Lower lobe of right lung (tissue), 2 donors: ENCODE measurements at regions not wholly inside any gene's neighbourhood (a gene's known extent, or its start where the extent isn't known, plus 50 kb on each side); places are given as distances from the start of the nearest gene placed in this dataset.

ENCODE experiments used
- ATAC-seq, 2 donors: fragments of 200-7000 bp; cut with Tn5 transposase; one replicate each; pipeline ENCODE4 v1.9.1; 2020 to 2022; ENCODE audit warnings: mild to moderate bottlenecking in 2 of 2, moderate library complexity in 2 of 2
- DNase-seq: peaks from one replicate; pipeline ENCODE4 v3.0.0-alpha.2; 2020
- H3K27ac ChIP-seq: fragments of 200-600 bp; one replicate; pipeline ENCODE4 v1.8.0; 2022
- H3K27me3 ChIP-seq: fragments of 200-600 bp; one replicate; pipeline ENCODE4 v1.8.0; 2022; ENCODE audit warnings: low read depth
- H3K36me3 ChIP-seq: fragments of 200-600 bp; one replicate; pipeline ENCODE4 v1.8.0; 2022; ENCODE audit warnings: mild to moderate bottlenecking
- H3K4me1 ChIP-seq: fragments of 200-600 bp; one replicate; pipeline ENCODE4 v1.8.0; 2022
- H3K4me3 ChIP-seq: fragments of 200-600 bp; one replicate; pipeline ENCODE4 v1.8.0; 2022; ENCODE audit warnings: mild to moderate bottlenecking
- H3K9me3 ChIP-seq: fragments of 200-600 bp; one replicate; pipeline ENCODE4 v1.8.0; 2022
- CTCF ChIP-seq: fragments of 200-600 bp; IDR thresholded peaks from one replicate; pipeline ENCODE4 v1.8.0; 2022; ENCODE audit warnings: antibody characterized with exemption, mild to moderate bottlenecking
- intact Hi-C: fragments of 100-400 bp; cut with DNase I; formaldehyde crosslinking; loops from one replicate; pipeline ENCODE4 v1.11.0; 2022
- donor health status: DM: no; HTN: yes; CAD: no; lungs with severe emphysema.

- no peak overlapping the region for H3K4me3 ChIP-seq
- ATAC-seq (no peak), DNase-seq (no peak)
- no peaks in the 10 kb centered on the region for H3K4me1 ChIP-seq
- H3K27ac ChIP-seq = no peak overlapping the region
- no peaks in the 10 kb centered on the region for H3K9me3 ChIP-seq
- TF ChIP-seq CTCF = no peak
- intact Hi-C loops = no loop called here
- H3K36me3 ChIP-seq = no peaks in the 10 kb centered on the region
- H3K27me3 ChIP-seq = peaks cover 3% of the 10 kb centered on the region
Measured at GRCh38 chr11:115963156-115963555, 458.9 kb upstream of the CADM1 start.

GRCh38 chr11:115961159-115962003 is 457.2 kb upstream of the CADM1 start:
- Histone ChIP-seq H3K4me1 (no peaks in the 10 kb centered on the region), H3K9me3 (no peaks in the 10 kb centered on the region), H3K27ac (no peak overlapping the region), H3K27me3 (peaks cover 3% of the 10 kb centered on the region), H3K36me3 (no peaks in the 10 kb centered on the region), H3K4me3 (no peak overlapping the region)
- intact Hi-C loops = no loop called here
- no peak for TF ChIP-seq CTCF
- ATAC-seq = no peak
- DNase-seq = no peak

- no peak for TF ChIP-seq CTCF
- Histone ChIP-seq H3K4me1 (no peaks in the 10 kb centered on the region), H3K27me3 (peaks cover 3% of the 10 kb centered on the region), H3K4me3 (no peak overlapping the region), H3K27ac (no peak overlapping the region), H3K9me3 (no peaks in the 10 kb centered on the region), H3K36me3 (no peaks in the 10 kb centered on the region)
- intact Hi-C loops = no loop called here
- ATAC-seq (no peak), DNase-seq (no peak)
Measured at GRCh38 chr11:115959081-115959486, 454.9 kb upstream of the CADM1 start.

- Histone ChIP-seq H3K4me3 (no peak overlapping the region), H3K9me3 (no peaks in the 10 kb centered on the region), H3K36me3 (no peaks in the 10 kb centered on the region), H3K4me1 (no peaks in the 10 kb centered on the region), H3K27ac (no peak overlapping the region), H3K27me3 (peaks cover 3% of the 10 kb centered on the region)
- DNase-seq (no peak), ATAC-seq (no peak)
- intact Hi-C loops = no loop called here
- no peak for TF ChIP-seq CTCF
Measured at GRCh38 chr11:115958089-115959000, 454.1 kb upstream of the CADM1 start.

- no peak for TF ChIP-seq CTCF
- Histone ChIP-seq H3K27ac (no peak overlapping the region), H3K9me3 (peaks cover 6% of the 10 kb centered on the region), H3K4me3 (no peak overlapping the region), H3K27me3 (no peaks in the 10 kb centered on the region), H3K36me3 (no peaks in the 10 kb centered on the region), H3K4me1 (no peaks in the 10 kb centered on the region)
- no peak for DNase-seq
- no peak for ATAC-seq
- intact Hi-C loops = no loop called here
Measured at GRCh38 chr11:115955803-115956202, 451.6 kb upstream of the CADM1 start.
